ENCODE measurements at regions not wholly inside any gene's neighbourhood (a gene's known extent, or its start where the extent isn't known, plus 50 kb on each side); places are given as distances from the start of the nearest gene placed in this dataset.

DNA sequence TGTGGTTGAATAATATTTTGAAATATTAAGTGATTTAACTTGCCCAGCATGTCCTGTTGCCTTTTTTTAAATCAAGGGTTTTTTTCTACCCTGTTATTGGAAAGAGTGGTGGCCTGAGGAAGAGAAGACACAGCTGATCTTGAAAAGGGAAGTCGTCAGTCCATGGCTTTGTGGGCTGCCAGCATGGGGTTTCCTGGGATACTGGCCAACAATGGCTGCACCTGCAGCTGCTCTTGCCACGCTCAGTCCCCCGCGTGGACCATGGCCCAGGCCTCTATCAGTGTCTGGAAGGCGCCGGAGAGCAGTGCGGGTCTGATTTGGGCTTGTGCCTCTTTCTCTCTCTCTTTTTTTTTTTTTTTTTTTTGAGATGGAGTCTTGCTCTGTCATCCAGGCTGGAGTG is 99.3 kb downstream of the ASB1 start:
- TF ChIP-seq, protein P1, sequence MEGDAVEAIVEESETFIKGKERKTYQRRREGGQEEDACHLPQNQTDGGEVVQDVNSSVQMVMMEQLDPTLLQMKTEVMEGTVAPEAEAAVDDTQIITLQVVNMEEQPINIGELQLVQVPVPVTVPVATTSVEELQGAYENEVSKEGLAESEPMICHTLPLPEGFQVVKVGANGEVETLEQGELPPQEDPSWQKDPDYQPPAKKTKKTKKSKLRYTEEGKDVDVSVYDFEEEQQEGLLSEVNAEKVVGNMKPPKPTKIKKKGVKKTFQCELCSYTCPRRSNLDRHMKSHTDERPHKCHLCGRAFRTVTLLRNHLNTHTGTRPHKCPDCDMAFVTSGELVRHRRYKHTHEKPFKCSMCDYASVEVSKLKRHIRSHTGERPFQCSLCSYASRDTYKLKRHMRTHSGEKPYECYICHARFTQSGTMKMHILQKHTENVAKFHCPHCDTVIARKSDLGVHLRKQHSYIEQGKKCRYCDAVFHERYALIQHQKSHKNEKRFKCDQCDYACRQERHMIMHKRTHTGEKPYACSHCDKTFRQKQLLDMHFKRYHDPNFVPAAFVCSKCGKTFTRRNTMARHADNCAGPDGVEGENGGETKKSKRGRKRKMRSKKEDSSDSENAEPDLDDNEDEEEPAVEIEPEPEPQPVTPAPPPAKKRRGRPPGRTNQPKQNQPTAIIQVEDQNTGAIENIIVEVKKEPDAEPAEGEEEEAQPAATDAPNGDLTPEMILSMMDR (IDR thresholded peaks at IDR 0.05; ENCODE audit: borderline replicate concordance, extremely low read depth, low read length, poor library complexity, severe bottlenecking), result no peak
- no peak for TF ChIP-seq EZH2 (IDR thresholded peaks at IDR 0.05; ENCODE audit: borderline replicate concordance, low read depth, low read length, severe bottlenecking)

Data from DND-41 (cell line).